Tibial artery (tissue), 4 donors: ENCODE measurements at regions not wholly inside any gene's neighbourhood (a gene's known extent, or its start where the extent isn't known, plus 50 kb on each side); places are given as distances from the start of the nearest gene placed in this dataset.

Source experiments
- DNase-seq, 2 donors: peaks; one replicate each; pipeline ENCODE4 v3.0.0-alpha.2; 2019
- H3K27ac ChIP-seq, 2 donors: fragments of 200-600 bp; sonication (generic) in 1 of 2; 1 replicate in 1 of 2; 2 replicates in 1 of 2; pipeline ENCODE4 v1.5.1; 2018 to 2019; ENCODE audit warnings: mild to moderate bottlenecking in 1 of 2
- H3K27me3 ChIP-seq, 2 donors: fragments of 200-600 bp; sonication (generic) in 1 of 2; one replicate each; pipeline versions ENCODE4 v1.5.1 to v1.6.0; 2016 to 2019
- H3K36me3 ChIP-seq, 3 donors: fragments of 200-600 bp; sonication (generic) in 2 of 3; one replicate each; pipeline ENCODE4 v1.5.1; 2016 to 2019; ENCODE audit warnings: mild to moderate bottlenecking in 2 of 3
- H3K4me1 ChIP-seq, 4 donors: fragments of 200-600 bp; sonication (generic) in 2 of 4; 1 replicate in 3 of 4; 2 replicates in 1 of 4; pipeline ENCODE4 v1.5.1; 2016 to 2019
- H3K4me3 ChIP-seq, 2 donors: fragments of 200-600 bp; sonication (generic) in 1 of 2; 1 replicate in 1 of 2; 2 replicates in 1 of 2; pipeline ENCODE4 v1.5.1; 2018 to 2019; ENCODE audit warnings: mild to moderate bottlenecking in 2 of 2
- H3K9me3 ChIP-seq, 3 donors: fragments of 200-600 bp; sonication (generic) in 1 of 3; one replicate each; pipeline ENCODE4 v1.5.1; 2016 to 2019
- intact Hi-C: fragments of 100-400 bp; cut with DNase I; formaldehyde crosslinking; loops from one replicate; pipeline ENCODE4 v1.15.0; 2023; ENCODE audit warnings: low total_unique reads
- TF ChIP-seq, protein P1 (sequence below), 2 experiments: fragments of 200-600 bp in 1 of 2; fragments of 450-650 bp in 1 of 2; IDR thresholded peaks; one replicate each; pipeline ENCODE4 v1.5.1; 2017 to 2019; ENCODE audit warnings: antibody characterized with exemption in 2 of 2, mild to moderate bottlenecking in 1 of 2, moderate library complexity in 1 of 2

- Histone ChIP-seq H3K27ac (no peak overlapping the region), H3K4me3 (no peak overlapping the region), H3K4me1 (no peaks in the 10 kb centered on the region), H3K9me3 (no peaks in the 10 kb centered on the region), H3K36me3 (no peaks in the 10 kb centered on the region), H3K27me3 (no peaks in the 10 kb centered on the region)
- no peak for DNase-seq
- TF ChIP-seq, protein P1, sequence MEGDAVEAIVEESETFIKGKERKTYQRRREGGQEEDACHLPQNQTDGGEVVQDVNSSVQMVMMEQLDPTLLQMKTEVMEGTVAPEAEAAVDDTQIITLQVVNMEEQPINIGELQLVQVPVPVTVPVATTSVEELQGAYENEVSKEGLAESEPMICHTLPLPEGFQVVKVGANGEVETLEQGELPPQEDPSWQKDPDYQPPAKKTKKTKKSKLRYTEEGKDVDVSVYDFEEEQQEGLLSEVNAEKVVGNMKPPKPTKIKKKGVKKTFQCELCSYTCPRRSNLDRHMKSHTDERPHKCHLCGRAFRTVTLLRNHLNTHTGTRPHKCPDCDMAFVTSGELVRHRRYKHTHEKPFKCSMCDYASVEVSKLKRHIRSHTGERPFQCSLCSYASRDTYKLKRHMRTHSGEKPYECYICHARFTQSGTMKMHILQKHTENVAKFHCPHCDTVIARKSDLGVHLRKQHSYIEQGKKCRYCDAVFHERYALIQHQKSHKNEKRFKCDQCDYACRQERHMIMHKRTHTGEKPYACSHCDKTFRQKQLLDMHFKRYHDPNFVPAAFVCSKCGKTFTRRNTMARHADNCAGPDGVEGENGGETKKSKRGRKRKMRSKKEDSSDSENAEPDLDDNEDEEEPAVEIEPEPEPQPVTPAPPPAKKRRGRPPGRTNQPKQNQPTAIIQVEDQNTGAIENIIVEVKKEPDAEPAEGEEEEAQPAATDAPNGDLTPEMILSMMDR (IDR thresholded peaks at IDR 0.05), result no peak
- intact Hi-C loops, result no loop called here
Observed at GRCh38 chr5:135667673-135668072, 88.9 kb upstream of the CXCL14 start.

DNA sequence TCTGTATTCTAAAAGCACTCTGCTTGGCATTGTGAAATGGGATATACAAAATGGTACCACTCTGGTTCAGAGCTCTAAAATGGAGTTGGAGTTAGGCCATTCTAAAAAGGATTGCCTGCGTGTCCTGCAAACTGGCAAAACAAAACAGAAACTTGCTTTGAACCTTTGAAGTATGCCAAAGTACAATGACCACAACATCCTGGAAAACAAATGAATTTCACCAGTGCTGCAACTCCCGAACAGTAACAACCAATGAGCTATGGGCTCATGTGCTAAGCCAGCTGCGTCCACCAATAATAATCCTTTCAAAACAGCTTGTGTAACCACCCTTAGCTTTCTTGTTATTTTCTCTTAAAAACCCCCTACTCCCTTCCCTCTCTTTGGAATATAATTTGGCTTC is 88.4 kb upstream of the CXCL14 start:
- no peak for DNase-seq
- H3K4me3 ChIP-seq, result no peak overlapping the region
- no peaks in the 10 kb centered on the region for H3K36me3 ChIP-seq
- H3K27me3 ChIP-seq, result no peaks in the 10 kb centered on the region
- H3K9me3 ChIP-seq, result no peaks in the 10 kb centered on the region
- intact Hi-C loops, result no loop called here
- TF ChIP-seq, protein P1 (IDR thresholded peaks at IDR 0.05), result no peak
- no peak overlapping the region for H3K27ac ChIP-seq
- no peaks in the 10 kb centered on the region for H3K4me1 ChIP-seq

DNA sequence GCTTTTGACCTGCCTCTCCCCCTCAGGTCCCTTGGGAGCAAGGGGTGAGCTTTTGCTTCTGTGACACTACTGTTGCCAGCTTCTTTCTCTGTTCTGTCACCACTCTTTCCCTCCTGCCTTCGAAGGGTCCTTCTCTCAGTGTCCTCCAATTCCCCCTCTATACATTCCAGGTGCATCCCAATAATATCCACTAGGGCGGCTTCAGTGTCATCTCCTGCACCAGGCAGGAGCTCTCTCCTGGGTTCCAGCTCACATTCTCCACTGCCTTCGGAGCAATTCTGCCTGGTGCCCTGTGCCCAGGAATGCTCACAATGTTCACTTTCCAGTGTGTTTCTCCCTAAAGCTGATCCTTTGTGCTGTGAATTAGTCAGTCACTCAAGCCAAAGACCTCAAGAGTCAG is 83.9 kb upstream of the CXCL14 start:
- intact Hi-C loops, result no loop called here
- no peaks in the 10 kb centered on the region for H3K27me3 ChIP-seq
- no peaks in the 10 kb centered on the region for H3K36me3 ChIP-seq
- no peak for DNase-seq
- H3K4me3 ChIP-seq, result no peak overlapping the region
- TF ChIP-seq, protein P1 (IDR thresholded peaks at IDR 0.05), result no peak
- no peak overlapping the region for H3K27ac ChIP-seq
- H3K4me1 ChIP-seq, result no peaks in the 10 kb centered on the region
- peaks cover 0 to 14% (median 12%) of the 10 kb centered on the region in 3 donors for H3K9me3 ChIP-seq

DNA sequence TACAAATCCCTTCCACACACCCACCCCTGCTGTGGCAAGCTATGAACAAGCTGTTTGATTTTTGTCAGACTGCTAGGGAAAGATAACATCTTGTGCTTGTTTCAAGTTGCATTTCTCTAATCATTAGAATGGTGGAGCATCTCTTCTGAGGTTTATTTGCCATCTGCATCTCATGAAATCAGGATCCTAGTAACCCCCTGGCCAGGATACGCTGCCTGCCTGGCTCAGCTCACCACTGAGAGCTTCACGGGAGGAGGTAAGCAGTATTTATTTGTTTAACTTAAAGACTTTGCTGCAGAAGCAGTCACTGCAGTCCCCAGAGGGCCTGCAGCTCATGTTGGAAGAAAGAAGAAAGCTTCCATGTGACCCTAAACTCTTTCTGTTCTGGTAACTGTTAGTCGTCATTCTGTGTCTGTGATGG is 83.3 kb upstream of the CXCL14 start:
- Histone ChIP-seq H3K4me3 (no peak overlapping the region), H3K36me3 (no peaks in the 10 kb centered on the region), H3K4me1 (no peaks in the 10 kb centered on the region), H3K27ac (no peak overlapping the region), H3K9me3 (peaks cover 0 to 14% (median 12%) of the 10 kb centered on the region in 3 donors), H3K27me3 (no peaks in the 10 kb centered on the region)
- intact Hi-C loops, result no loop called here
- DNase-seq, result no peak
- TF ChIP-seq, protein P1 (IDR thresholded peaks at IDR 0.05), result no peak

GRCh38 chr5:135660826-135661575 is 82.2 kb upstream of the CXCL14 start:
- no peaks in the 10 kb centered on the region for H3K27me3 ChIP-seq
- no peak for DNase-seq

More at GRCh38 chr5:135660826-135661575, 82.2 kb upstream of the CXCL14 start:
- Histone ChIP-seq H3K4me3 (no peak overlapping the region), H3K36me3 (no peaks in the 10 kb centered on the region), H3K27ac (no peak overlapping the region), H3K9me3 (peaks cover 0 to 14% (median 12%) of the 10 kb centered on the region in 3 donors), H3K4me1 (no peaks in the 10 kb centered on the region)
- TF ChIP-seq, protein P1 (IDR thresholded peaks at IDR 0.05), result no peak
- intact Hi-C loops, result no loop called here
